Colonic mucosa (tissue), 4 donors: ENCODE measurements at regions not wholly inside any gene's neighbourhood (a gene's known extent, or its start where the extent isn't known, plus 50 kb on each side); places are given as distances from the start of the nearest gene placed in this dataset.
A peak's percentile ranks its signal among the peaks of the same experiment; 100 is the strongest.

Experiments used
- DNase-seq: peaks from one replicate; pipeline ENCODE4 v3.0.0-alpha.2; 2020
- H3K27ac ChIP-seq: fragments of 200-600 bp; one replicate; pipeline ENCODE4 v1.8.0; 2021
- H3K27me3 ChIP-seq: fragments of 200-600 bp; one replicate; pipeline ENCODE4 v1.8.0; 2021
- H3K36me3 ChIP-seq: fragments of 200-600 bp; one replicate; pipeline ENCODE4 v1.8.0; 2021
- H3K4me1 ChIP-seq: fragments of 200-600 bp; one replicate; pipeline ENCODE4 v1.8.0; 2021; ENCODE audit warnings: mild to moderate bottlenecking
- H3K4me3 ChIP-seq: fragments of 200-600 bp; one replicate; pipeline ENCODE4 v1.8.0; 2021
- H3K9ac ChIP-seq, 2 donors: one replicate each; pipeline ENCODE4 v1.7.0; 2013; ENCODE audit warnings: control low read depth in 2 of 2, low read depth in 2 of 2, low read length in 2 of 2
- H3K9me3 ChIP-seq: fragments of 200-600 bp; one replicate; pipeline ENCODE4 v1.8.0; 2021
- intact Hi-C: fragments of 100-400 bp; cut with DNase I; formaldehyde crosslinking; loops from one replicate; pipeline ENCODE4 v1.14.1; 2022
- TF ChIP-seq, protein P1 (sequence below): fragments of 200-600 bp; IDR thresholded peaks from one replicate; pipeline ENCODE4 v1.8.0; 2022; ENCODE audit warnings: antibody characterized with exemption, mild to moderate bottlenecking
- donor health status: healthy.
- donor health status: DM: no; HTN: no; CAD: no.
- donor health status: DM: no; HTN: no; CAD: no.

DNA sequence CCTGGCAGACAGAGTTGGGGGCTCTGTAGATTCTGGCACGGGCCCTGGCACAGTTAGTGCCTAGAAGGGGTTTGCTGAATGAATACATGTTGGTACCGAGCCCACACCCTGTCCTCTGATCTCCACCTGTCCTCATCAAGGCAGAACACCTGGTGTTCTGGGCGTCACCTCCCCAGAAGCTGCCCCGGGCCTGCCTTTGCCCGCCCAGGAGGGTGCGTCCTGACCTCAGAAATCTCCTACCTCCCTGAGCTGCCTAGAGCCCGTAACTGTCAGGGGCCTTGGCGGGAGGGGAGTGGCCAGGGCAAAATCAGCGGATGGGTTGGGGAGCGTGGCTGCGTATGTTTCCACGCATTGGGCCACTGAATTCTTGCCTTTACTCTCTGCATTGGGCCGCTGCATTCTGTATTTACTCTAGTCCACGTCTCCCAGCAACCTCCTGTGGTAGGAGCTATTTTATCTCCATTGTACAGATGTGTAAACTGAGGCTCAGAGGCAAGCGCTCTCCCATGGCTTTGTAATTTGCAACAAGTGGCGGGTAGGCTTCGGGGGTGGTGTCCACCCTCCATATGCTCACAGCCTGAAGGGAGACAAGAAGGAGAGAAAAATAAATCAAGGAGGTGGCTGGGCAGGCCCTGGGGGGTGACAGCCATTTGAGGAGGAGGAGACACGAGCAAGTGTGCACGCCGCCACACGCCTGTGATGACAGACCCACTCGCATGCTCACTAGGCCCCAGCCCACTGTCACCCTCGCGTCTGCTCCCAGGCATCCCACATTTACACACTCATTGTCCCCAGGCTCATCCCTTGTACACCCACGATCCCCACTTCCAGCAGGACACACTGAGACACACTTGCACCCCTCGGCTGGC, 95.7 kb upstream of the WNT4 start:
- intact Hi-C loops = no loop called here
- no peak overlapping the region for H3K9ac ChIP-seq
- no peak overlapping the region for H3K27ac ChIP-seq
- no peaks in the 10 kb centered on the region for H3K27me3 ChIP-seq
- H3K4me1 ChIP-seq = no peaks in the 10 kb centered on the region
- no peaks in the 10 kb centered on the region for H3K36me3 ChIP-seq
- H3K4me3 ChIP-seq = no peak overlapping the region
- TF ChIP-seq, protein P1, sequence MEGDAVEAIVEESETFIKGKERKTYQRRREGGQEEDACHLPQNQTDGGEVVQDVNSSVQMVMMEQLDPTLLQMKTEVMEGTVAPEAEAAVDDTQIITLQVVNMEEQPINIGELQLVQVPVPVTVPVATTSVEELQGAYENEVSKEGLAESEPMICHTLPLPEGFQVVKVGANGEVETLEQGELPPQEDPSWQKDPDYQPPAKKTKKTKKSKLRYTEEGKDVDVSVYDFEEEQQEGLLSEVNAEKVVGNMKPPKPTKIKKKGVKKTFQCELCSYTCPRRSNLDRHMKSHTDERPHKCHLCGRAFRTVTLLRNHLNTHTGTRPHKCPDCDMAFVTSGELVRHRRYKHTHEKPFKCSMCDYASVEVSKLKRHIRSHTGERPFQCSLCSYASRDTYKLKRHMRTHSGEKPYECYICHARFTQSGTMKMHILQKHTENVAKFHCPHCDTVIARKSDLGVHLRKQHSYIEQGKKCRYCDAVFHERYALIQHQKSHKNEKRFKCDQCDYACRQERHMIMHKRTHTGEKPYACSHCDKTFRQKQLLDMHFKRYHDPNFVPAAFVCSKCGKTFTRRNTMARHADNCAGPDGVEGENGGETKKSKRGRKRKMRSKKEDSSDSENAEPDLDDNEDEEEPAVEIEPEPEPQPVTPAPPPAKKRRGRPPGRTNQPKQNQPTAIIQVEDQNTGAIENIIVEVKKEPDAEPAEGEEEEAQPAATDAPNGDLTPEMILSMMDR = no peak
- no peaks in the 10 kb centered on the region for H3K9me3 ChIP-seq
- DNase-seq = peak; percentile 63

DNA sequence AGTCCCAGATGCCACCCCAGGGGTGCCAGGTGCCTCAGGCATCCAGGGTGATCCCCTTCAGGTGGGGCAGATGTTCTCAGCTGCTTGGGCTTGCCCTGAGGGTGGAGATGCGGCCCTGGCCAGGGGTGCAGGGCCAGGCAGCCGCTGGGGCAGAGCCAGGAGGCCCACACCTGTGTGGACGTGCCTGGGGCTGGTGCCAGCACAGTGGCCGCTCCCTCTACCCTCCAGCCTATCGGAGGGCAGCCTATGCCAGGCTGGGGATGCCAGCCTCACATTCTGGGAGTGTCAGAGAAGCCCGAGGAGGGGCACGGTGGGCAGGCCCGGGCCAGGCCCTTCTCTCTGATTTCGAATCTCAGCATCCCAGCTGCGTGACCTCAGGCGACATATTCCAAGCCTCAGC, 96.5 kb upstream of the WNT4 start:
- Histone ChIP-seq H3K4me1 (no peaks in the 10 kb centered on the region), H3K9ac (no peak overlapping the region), H3K9me3 (no peaks in the 10 kb centered on the region), H3K4me3 (no peak overlapping the region), H3K27me3 (no peaks in the 10 kb centered on the region), H3K36me3 (no peaks in the 10 kb centered on the region), H3K27ac (no peak overlapping the region)
- intact Hi-C loops = no loop called here
- DNase-seq = peak; percentile 53
- TF ChIP-seq, protein P1 = no peak

DNA sequence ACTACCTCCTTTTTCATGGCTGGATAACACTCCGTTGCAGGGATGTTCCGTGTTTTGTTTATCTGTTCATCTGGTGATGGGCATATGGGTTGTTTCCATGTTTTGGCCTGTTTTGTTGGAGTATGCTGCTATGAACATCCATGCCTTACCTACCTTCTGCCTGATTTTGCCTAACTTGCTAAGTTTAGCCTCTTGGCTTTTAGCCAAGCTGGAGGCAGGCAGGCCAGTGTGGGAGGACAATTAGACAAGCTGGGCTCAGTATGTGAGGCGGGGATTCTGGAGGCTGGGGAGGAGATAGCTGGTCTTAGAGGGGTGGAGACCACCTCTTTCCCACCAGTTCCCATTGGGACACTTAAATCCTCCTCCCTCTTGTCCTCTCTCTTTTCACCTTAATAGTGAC, 98.4 kb upstream of the WNT4 start:
- intact Hi-C loops = no loop called here
- no peaks in the 10 kb centered on the region for H3K36me3 ChIP-seq
- DNase-seq = no peak
- no peaks in the 10 kb centered on the region for H3K4me1 ChIP-seq
- no peaks in the 10 kb centered on the region for H3K27me3 ChIP-seq
- TF ChIP-seq, protein P1 = no peak
- no peak overlapping the region for H3K27ac ChIP-seq
- no peak overlapping the region for H3K9ac ChIP-seq
- no peak overlapping the region for H3K4me3 ChIP-seq
- H3K9me3 ChIP-seq = no peaks in the 10 kb centered on the region

DNA sequence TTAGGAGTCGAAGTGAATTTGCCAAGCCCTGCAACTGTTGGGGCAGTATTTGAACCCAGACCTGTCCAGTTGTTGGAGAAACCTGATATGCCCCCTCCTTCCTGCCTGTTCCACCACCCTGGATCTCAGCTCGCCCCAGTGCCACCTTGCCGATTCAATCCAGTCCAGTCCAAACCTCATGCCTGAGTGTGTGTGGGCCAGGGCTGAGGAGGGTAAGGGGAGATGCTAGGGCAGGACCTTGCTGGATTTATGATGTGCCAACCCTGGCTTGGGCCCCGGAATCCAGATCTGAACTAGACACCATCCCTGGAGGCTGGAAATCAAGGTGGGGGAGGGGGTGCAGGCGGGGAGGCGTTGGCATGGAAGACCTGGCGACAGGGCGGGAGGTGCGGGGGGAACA, 98.9 kb upstream of the WNT4 start:
- H3K9ac ChIP-seq = no peak overlapping the region
- no peak for DNase-seq
- no peaks in the 10 kb centered on the region for H3K27me3 ChIP-seq
- no peaks in the 10 kb centered on the region for H3K36me3 ChIP-seq
- no peak overlapping the region for H3K27ac ChIP-seq
- H3K4me3 ChIP-seq = no peak overlapping the region
- TF ChIP-seq, protein P1 = no peak
- intact Hi-C loops = no loop called here
- no peaks in the 10 kb centered on the region for H3K9me3 ChIP-seq
- H3K4me1 ChIP-seq = no peaks in the 10 kb centered on the region

DNA sequence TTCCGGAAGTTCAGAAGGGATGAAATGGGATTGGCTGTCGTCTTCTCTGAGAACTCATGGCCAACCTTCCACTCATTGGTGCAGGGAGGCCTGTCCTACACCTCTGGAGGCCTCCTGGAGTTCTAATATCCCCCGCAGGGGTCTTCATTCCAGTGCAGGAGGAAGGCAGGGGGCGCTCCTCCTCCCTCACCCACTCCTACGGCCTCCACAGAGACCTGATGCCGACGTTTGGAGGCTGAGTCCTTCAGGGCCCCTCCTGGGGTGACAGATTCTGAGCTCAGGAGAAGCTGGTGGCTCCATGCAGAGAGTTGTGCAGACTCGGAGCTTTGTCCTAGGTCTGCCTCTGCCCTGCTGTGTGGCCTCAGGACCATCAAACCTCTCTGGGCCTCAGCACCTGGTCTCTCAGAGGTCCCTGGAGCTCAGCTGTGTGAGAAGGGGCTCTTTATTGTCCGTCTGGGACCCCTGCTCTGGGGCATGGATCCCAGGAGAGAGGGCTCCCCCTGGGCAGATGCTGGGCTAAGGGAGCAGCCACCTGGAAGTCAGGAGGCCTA, 102.3 kb upstream of the WNT4 start:
- H3K4me3 ChIP-seq = no peak overlapping the region
- no peak overlapping the region for H3K9ac ChIP-seq
- no peaks in the 10 kb centered on the region for H3K36me3 ChIP-seq
- H3K27ac ChIP-seq = no peak overlapping the region
- intact Hi-C loops = no loop called here
- no peaks in the 10 kb centered on the region for H3K9me3 ChIP-seq
- TF ChIP-seq, protein P1 = no peak
- no peaks in the 10 kb centered on the region for H3K4me1 ChIP-seq
- no peaks in the 10 kb centered on the region for H3K27me3 ChIP-seq
- DNase-seq = no peak
